ENCODE measurements at regions not wholly inside any gene's neighbourhood (a gene's known extent, or its start where the extent isn't known, plus 50 kb on each side); places are given as distances from the start of the nearest gene placed in this dataset.

GRCh38 chr19:29324291-29324680 is 111.3 kb upstream of the UQCRFS1 start:
- no peak for DNase-seq

GRCh38 chr19:29324717-29325116 is 111.8 kb upstream of the UQCRFS1 start:
- no peak for DNase-seq

DNA sequence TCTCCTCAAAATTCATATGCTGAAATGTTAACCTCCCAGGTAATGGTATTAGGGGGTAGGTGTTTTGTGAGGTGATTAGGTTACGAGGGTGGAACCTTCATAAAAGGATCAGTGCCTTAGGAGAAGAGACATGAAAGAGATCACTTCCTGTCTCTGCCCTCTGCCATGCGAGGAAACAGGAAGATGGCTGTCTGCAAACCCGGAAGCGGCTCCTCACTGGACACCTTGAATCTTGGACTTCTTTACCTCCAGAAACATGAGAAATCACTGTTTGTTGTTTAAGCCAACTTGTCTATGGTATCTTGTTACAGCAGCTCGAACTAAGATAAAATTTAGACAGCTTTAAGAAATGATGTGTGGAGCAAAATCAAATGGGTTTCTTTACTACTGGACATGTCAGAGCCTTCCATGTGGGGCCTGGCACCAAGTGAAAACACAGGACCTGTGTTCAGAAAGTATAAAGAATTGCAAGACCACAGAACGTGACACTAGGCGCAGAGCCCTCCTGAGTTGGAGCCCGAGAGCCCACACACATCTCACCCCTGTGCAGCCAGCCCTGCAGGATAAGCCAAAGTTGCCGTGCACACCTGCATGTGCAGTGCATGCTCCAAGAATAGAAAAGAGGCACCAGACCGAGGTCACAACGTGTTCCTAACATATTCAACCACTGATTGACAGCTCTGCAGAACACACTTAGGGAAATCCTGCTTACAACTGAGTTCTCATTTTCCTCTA is 112.5 kb upstream of the UQCRFS1 start:
- DNase-seq = no peak

- no peak for DNase-seq
Observed at GRCh38 chr19:29326351-29326750, 113.4 kb upstream of the UQCRFS1 start.

DNA sequence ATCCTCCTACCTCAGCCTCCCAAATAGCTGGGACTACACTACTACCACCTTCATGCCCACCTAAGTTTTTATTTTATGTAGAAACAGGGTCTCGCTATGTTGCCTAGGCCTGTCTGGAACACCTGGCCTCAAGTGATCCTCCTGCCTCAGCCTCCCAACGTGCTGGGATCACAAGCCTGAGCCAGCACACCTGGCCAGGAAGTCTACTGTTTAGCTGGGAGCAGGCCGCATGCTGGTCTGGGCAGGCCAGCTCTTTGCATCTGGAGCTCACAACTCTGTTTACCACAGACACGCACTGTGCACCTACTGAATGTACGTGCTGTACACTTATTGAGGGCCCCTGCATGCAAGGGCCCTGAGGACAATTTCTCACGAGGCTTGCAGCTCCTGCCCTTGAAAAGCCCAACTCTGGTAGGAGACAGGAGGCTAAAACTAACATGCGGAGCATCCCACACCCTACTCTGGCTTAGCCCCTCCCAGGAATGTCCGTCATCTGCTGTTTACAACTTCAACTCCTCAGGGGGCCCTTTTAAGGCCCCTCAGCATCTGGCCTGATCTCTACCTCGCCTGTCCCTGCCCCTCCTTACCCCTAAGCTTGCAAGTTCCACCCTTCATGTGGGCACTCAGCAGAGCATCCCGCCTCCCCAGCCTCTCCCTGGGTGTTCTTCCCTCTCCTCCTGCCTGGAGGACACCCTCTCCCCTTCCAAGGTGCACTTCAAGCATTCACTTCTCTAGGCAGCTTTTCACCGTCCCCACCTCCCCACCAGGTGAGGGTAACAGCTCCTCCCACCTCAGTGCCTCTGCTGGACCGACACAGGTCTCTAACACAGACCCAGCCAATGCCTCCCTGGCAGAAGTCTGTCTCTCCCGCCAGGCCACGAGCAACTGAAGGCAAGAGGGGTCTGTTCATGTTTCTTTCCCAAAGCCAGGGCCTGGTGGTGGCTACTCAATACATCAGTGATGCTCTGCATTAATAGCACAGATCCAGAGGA is 114.2 kb upstream of the UQCRFS1 start:
- no peak for DNase-seq

GRCh38 chr19:29328586-29328985 is 115.6 kb upstream of the UQCRFS1 start:
- DNase-seq = no peak

GRCh38 chr19:29329460-29330134 is 116.6 kb upstream of the UQCRFS1 start:
- DNase-seq = no peak

- DNase-seq = no peak
Observed at GRCh38 chr19:29336425-29336824, 123.5 kb upstream of the UQCRFS1 start.

DNA sequence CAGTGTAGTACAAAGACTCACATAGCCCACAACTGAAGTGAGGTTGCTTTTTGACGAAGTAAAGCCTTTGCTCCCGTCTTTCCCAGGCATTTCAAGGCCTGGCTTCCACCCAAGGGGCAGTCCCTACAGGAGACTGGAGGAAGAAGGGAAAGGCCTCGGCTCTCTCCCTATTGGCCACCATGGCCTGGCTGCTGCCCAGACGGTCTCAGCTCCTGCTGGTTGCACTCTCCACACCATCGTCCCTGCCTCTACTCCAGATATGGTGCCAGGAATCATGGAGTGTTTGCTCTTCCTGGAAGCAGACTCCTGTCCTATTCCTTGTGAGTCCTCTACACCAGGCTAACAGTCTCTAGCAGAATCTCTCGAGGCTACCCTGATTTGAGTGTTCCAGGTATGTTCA is 124.1 kb upstream of the UQCRFS1 start:
- no peak for DNase-seq

GRCh38 chr19:29338480-29338879 is 125.5 kb upstream of the UQCRFS1 start:
- no peak for DNase-seq

DNA sequence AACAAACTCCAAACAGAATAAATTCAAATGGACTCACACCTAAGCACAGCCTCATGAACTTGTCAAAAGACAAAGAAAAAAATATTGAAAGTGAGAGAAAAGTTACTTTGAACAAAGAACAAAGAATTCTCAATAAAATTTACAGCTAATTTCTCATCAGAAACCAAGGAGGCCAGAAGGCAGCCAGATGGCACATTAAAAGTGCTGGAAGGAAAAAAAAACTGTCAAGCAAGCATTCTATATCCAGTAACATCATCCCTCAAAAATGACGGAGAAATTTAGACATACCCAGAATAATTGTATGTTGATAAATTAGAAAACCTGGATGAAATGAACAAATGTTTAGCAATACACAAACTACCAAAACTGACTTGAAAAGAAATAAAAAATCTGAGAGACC is 129.8 kb upstream of the UQCRFS1 start:
- DNase-seq = no peak

DNA sequence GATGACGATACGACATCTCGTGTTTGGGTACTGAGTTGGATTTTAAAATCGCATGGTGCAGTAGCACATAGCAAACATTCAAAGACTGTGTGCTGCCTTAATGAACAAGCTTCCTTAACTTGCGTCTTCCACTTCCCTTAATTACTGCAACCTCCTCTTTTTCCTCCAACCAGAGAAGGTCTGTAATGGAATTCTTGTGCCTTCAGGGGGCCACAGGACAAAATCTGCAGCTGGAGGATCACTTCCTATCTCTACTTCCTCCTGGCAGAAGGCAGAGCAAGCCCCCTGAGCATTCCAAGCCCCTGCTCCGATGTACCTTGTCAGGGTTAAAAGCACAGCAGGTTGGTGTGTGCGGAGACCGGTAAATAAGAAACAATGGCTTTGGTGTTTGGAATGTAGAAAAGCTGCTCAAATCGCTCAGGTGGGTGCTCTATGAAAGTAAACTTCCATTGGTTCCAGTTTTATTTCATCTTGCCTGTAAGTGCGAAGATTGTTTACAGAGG is 151.3 kb upstream of the UQCRFS1 start:
- DNase-seq = no peak

- no peak for DNase-seq
Observed at GRCh38 chr19:29364999-29365398, 152.0 kb upstream of the UQCRFS1 start.

GRCh38 chr19:29365836-29366417 is 153.0 kb upstream of the UQCRFS1 start:
- no peak for DNase-seq

GRCh38 chr19:29366757-29367156 is 153.8 kb upstream of the UQCRFS1 start:
- no peak for DNase-seq

DNA sequence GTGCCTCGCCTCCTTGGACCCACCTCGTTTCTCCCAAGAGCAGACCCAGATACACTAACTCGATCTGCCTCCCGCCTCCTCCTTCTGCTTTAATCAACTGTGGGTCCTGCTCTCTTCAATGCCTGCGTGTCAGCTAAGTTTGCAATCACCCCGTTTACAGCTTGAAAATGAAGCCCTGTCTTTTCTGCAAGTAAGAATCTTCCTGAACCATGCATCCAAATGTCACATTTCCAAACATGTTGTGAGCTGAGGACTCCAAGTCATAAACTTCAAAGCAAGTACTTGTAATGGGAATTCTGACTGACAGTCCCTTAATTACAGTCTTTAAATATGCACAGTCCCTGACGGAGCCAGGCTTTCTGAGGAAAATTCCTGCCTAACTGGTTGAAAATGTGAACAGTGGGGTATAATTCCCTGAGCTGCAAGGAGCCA is 154.9 kb upstream of the UQCRFS1 start:
- no peak for DNase-seq

GRCh38 chr19:29370276-29370675 is 155.5 kb upstream of the VSTM2B start:
- DNase-seq = no peak

- no peak for DNase-seq
Observed at GRCh38 chr19:29371251-29372090, 154.3 kb upstream of the VSTM2B start.

DNA sequence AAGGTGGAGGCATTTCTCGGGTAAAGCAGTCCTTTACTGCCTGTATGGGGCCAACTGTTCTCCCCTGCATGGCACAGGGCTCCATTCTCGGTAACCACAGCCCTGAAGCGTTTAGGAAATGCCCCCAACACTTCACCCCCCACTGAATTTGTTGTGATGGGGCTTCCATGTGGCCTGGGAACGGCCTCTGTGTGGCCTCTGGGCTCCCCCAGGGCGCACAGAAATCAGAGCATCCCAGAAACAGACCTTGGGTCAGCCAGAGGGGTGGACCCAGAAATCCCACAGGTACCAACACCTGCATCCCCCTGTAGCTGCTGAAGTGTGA is 153.7 kb upstream of the VSTM2B start:
- DNase-seq = no peak

DNA sequence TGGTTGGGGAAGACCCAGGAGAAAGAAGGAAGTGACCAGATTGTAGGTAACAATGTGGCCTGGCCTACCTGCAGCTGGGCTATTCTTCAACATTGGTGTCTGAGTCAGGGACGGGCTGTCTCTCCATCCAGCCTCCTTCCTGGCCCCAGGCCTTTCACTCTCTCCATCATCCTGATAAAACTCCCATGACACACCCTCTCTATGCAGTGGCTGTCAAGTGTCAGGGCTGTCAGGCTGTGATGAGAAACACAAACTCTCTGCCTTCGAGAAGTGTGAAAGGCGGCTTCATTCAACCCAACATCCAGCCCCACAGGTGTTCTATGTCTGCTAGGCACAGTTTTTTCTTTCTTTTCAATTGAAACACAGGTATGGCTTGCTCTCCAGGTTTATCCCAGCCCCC is 153.3 kb upstream of the VSTM2B start:
- no peak for DNase-seq

DNA sequence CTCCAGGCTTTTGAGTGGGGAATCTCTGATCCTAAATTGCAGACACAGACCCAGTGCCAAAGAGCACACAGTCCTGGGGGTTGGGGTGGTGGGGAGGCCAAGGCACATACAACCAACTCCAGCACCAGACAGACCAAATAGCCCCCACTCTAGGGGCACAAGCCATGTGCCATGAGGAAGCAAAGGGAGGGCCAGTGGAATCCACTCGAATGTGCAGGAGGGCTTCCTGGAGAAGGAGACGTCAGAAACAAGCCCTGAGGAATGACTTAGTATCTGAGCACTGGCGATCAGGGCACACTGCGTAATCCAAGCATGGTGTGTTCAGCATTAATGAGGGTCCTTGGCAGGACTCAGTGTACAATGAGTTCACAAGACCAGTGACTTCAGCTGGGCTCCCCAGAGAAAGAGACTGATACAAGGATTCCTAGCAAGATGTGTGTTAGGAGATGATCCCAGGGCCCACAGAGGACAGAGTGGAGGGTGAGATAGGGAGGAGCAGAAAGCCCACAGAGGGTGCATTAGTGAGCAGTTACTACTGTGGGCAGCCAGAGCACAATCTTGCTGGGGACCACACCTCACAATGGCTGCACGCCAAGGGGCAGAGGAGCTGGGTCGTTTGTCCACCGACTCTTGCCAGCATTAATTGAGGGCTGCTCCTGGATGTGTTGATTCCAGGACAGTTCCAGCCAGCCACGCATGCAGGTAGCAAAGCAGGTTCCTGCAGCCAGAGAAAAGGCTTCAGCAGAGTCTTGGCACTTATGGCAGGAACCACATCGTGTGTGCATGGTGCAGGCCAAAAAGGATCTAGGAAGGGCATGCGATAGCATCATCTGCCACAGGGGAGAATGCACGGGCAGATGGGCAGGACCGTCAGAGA is 152.6 kb upstream of the VSTM2B start:
- no peak for DNase-seq
